GM18498 (cell line): ENCODE measurements at regions not wholly inside any gene's neighbourhood (a gene's known extent, or its start where the extent isn't known, plus 50 kb on each side); places are given as distances from the start of the nearest gene placed in this dataset.
"Not testable (repeated sequence)": the region's sequence is repeated elsewhere in the genome, so short reads cannot be mapped to it uniquely, and the experiment has no call there.

Experiments
- ATAC-seq: cut with Tn5 transposase; IDR thresholded peaks from one replicate; pipeline ENCODE4 v1.9.1; 2021; ENCODE audit warnings: mild to moderate bottlenecking, moderate library complexity; ENCODE audit not compliant: unreplicated experiment

DNA sequence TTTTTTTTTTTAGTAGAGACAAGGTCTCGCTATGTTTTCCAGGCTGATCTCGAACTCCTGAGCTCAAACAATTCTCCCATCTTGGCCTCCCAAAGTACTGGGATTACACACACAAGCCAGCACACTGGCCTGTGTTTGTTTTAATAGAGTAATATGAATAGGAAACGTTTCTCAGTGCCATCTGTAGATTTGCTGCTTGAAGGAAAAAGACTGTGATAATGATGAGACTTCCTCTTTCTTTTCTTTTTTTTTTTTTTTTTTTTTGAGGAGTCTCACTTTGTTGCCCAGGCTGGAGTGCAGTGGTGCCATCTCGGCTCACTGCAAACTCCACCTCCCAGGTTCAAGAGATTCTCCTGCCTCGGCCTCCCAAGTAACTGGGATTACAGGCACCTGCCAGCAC is 74.7 kb upstream of the ATL2 start:
- ATAC-seq: not testable (repeated sequence)

- no peak for ATAC-seq
These were observed 73.4 kb upstream of the ATL2 start for GRCh38 chr2:38450509-38450908.

GRCh38 chr2:38448692-38449410 is 71.8 kb upstream of the ATL2 start:
- ATAC-seq: no peak

DNA sequence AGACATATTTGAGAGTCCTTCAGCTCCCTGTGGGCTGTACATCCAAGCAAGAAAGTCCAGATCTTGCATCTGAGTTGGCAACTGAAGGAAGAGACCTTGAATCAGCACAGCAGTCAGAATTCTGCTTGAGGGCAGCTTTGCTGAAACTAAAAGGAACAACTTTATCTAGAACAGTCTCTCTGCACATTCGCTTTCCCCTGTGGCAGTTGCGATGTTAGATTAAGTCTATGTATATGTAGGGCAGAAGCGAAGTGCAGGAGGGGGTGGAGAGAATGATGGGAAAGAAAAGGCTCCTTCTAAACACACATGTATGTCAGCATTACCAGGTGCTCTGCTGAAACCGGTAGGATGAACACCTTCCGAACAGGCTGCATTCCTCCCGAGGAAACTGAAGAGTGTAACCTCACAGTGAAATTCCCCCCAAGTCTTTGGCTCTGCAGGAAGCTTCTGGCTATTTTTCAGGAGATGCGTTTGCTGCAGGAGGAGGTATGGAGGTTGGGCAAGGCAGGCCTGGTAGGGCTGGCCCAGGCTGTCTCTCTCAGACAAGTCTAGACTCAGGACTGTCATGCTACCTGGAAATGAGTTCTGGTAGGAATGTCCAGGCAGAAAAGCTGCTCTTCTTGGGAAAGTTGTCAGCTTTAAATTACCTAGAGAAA is 70.0 kb upstream of the ATL2 start:
- no peak for ATAC-seq

- no peak for ATAC-seq
These were observed 69.3 kb upstream of the ATL2 start for GRCh38 chr2:38446418-38446817.

DNA sequence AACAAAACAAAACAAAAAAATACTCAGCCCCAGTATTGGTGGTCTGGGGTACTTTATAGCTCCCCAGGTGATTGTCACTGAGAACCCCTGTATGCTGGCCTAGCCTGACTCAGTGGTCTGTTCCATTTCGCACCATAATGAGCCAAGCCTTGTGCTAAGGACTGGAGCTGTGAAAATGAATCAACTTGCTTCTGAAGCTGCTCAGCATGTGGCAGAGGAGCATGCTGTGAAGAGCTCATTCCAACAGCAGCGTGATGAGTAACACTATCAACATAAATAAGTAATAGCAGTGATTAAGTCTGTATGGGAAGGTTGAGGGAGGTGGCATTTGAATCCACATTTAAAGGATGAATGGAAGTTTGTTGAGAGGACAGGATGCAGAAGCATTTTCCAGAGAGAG is 67.2 kb upstream of the ATL2 start:
- no peak for ATAC-seq

- no peak for ATAC-seq
These were observed 65.8 kb upstream of the ATL2 start for GRCh38 chr2:38442643-38443541.

- ATAC-seq: no peak
These were observed 64.3 kb upstream of the ATL2 start for GRCh38 chr2:38441346-38441745.

GRCh38 chr2:38440655-38441054 is 63.6 kb upstream of the ATL2 start:
- no peak for ATAC-seq

DNA sequence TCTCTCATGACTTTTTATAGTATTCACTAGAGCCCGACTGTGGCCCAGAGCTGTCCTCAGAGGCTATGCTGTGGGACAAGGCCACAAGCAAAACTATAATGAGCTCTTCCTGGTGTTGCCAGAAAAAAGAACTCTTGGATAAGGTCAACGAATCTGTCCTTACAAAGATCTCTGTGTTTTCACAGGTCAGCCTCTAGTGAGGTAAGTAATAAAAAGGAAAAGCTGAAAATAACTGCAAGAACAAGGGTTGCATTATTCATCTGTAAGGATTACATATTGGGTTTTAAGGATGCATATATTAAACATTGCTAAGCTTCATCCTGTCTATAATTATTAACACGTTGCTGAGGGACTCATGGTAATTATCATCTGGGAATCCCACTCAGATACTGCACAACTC is 62.8 kb upstream of the ATL2 start:
- ATAC-seq: no peak

GRCh38 chr2:38438883-38439612 is 62.0 kb upstream of the ATL2 start:
- ATAC-seq: peak; percentile 72

DNA sequence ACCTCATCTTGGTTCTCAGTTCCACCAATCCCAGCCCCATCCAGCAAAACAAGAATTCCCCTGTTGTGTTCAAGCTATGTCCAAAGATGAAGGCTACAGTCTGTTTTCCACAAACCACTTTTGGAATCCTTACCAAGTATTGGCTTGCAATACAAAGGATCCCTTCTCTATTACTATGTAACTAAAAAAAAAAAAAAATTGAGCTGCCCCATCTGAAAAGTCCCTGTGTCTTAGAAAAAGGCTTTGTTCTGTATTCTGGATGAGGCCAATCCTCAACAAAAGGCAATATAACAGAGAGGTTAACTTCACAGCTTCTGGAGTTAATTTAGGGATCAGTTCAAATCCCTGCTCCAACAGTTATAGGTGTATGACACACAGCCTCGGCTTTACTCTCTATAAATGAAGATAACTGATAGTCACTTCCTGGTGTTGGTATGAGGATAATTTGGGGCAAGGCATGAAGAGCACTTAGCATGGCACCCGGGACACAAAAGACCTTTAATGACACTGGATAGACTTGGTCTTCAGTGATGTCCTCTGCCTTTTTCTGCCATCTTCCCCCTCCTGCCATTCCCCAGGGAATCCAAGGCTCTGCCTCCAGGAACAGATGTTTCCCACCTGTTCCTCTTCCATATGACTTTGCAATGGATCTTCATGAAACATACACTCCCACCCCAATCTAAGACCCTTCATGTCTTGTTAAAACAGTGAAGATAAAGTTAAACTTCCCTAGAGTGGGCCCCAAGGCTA is 61.2 kb upstream of the ATL2 start:
- no peak for ATAC-seq

DNA sequence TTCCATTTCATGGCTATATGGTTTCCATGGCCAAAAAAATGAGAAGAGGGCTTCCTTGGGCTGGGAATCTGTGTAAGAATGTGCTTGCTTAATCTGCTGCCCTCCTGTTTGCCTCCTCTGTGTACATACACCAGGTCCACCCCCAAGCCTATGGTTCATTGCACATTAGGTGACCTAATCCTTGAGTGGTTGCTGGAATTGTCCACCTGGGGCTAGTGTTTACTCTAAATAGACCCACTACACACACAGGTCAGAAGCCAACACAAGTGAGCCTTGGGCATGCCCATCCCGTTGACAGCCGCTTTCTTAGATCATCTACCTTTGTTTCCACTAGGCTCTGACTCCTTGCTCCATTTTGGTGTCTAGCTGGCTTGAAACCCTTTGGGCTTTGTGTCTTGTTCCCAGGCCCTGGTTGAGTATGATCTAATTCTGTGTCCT is 59.2 kb upstream of the ATL2 start:
- ATAC-seq: no peak

GRCh38 chr2:38435775-38436174 is 58.7 kb upstream of the ATL2 start:
- ATAC-seq: no peak

- ATAC-seq: no peak
These were observed 57.5 kb upstream of the ATL2 start for GRCh38 chr2:38434595-38434994.

- no peak for ATAC-seq
These were observed 56.5 kb upstream of the ATL2 start for GRCh38 chr2:38433607-38433975.

GRCh38 chr2:38432820-38433606 is 55.9 kb upstream of the ATL2 start:
- no peak for ATAC-seq

- no peak for ATAC-seq
These were observed 53.6 kb upstream of the ATL2 start for GRCh38 chr2:38430597-38431207.

DNA sequence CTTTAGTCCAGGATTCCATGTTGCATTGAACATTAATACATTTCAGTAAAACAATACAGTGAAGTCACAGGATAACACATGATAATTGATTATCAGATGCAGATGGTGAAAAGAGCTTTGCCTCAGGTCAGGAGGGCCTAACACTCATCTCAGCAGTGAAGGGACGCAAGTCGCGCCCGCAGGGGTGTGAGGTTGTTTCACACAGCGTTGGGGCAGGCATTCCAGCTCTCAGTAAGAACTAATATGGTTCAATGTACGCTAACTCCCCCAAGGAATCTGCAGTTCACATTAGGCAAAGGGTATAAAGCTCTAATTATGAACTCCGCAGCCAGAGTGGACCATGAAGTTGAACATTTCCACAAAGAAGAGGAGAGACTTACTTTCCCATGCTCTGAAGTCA is 53.1 kb upstream of the ATL2 start:
- no peak for ATAC-seq
